Neural cell (in vitro differentiated cells): ENCODE measurements at regions not wholly inside any gene's neighbourhood (a gene's known extent, or its start where the extent isn't known, plus 50 kb on each side); places are given as distances from the start of the nearest gene placed in this dataset.

ENCODE experiments used
- H2AFZ ChIP-seq: fragments of 200-600, 300-800 bp; sonication (generic), shearing (Covaris generic); 2 replicates; pipeline ENCODE4 v1.6.0; 2014; ENCODE audit warnings: low read depth, mild to moderate bottlenecking, antibody characterized with exemption, low read length, moderate library complexity
- H3F3A ChIP-seq: fragments of 200-600 bp; shearing (Covaris generic); 2 replicates; pipeline ENCODE4 v1.6.1; 2016; ENCODE audit warnings: mild to moderate bottlenecking, moderate library complexity, mixed read lengths, antibody characterized with exemption, low read length; ENCODE audit not compliant: insufficient read depth, poor library complexity, severe bottlenecking
- H3K27ac ChIP-seq: fragments of 200-600, 300-800 bp; sonication (generic), shearing (Covaris generic); 2 replicates; pipeline ENCODE4 v1.5.1; 2014; ENCODE audit warnings: mild to moderate bottlenecking, low read length, moderate library complexity
- H3K27me3 ChIP-seq: fragments of 300-800, 200-600 bp; sonication (generic), shearing (Covaris generic); 2 replicates; pipeline ENCODE4 v1.6.0; 2014; ENCODE audit warnings: mild to moderate bottlenecking, low read depth, low read length, moderate library complexity; ENCODE audit not compliant: insufficient read depth
- H3K36me3 ChIP-seq: fragments of 300-800, 200-600 bp; sonication (generic), shearing (Covaris generic); 2 replicates; pipeline ENCODE4 v1.5.1; 2014; ENCODE audit warnings: mild to moderate bottlenecking, antibody characterized with exemption, low read length, moderate library complexity; ENCODE audit not compliant: insufficient read depth
- H3K4me2 ChIP-seq: fragments of 300-800, 200-600 bp; sonication (generic), shearing (Covaris generic); 2 replicates; pipeline ENCODE4 v1.6.0; 2014; ENCODE audit warnings: mild to moderate bottlenecking, low read length
- H3K4me3 ChIP-seq: fragments of 300-800, 200-600 bp; sonication (generic), shearing (Covaris generic); 2 replicates; pipeline ENCODE4 v1.5.1; 2014; ENCODE audit warnings: mild to moderate bottlenecking, low read length, moderate library complexity
- H3K79me2 ChIP-seq: fragments of 200-600 bp; shearing (Covaris generic); replicated peaks from 2 replicates; pipeline ENCODE4 v1.6.0; 2014; ENCODE audit warnings: mild to moderate bottlenecking, low read length, moderate library complexity; ENCODE audit not compliant: insufficient read depth
- H3K9ac ChIP-seq: fragments of 300-800, 200-600 bp; sonication (generic), shearing (Covaris generic); 2 replicates; pipeline ENCODE4 v1.6.1; 2016; ENCODE audit warnings: mild to moderate bottlenecking, low read length, mixed read lengths
- H3K9me2 ChIP-seq: fragments of 200-600 bp; shearing (Covaris generic); 2 replicates; pipeline ENCODE4 v1.6.1; 2016; ENCODE audit warnings: mild to moderate bottlenecking, low read length, mixed read lengths; ENCODE audit not compliant: insufficient read depth
- H3K9me3 ChIP-seq: fragments of 200-600, 300-800 bp; sonication (generic), shearing (Covaris generic); 2 replicates; pipeline ENCODE4 v1.6.1; 2016; ENCODE audit warnings: mild to moderate bottlenecking, mixed run types, low read length, moderate library complexity, mixed read lengths
- H4K20me1 ChIP-seq: fragments of 200-600 bp; shearing (Covaris generic); 2 replicates; pipeline ENCODE4 v1.6.1; 2016; ENCODE audit warnings: mild to moderate bottlenecking, mixed run types; ENCODE audit not compliant: insufficient read depth
- EP300 ChIP-seq: fragments of 450-650 bp; conservative IDR thresholded peaks from 2 replicates; pipeline ENCODE4 v1.6.1; 2014; ENCODE audit warnings: antibody characterized with exemption, mild to moderate bottlenecking, moderate library complexity; ENCODE audit not compliant: poor library complexity, severe bottlenecking
- EZH2 ChIP-seq: fragments of 200-600, 300-800 bp; shearing (Covaris generic), sonication (generic); IDR thresholded peaks from 2 replicates; pipeline ENCODE4 v1.6.1; 2014; ENCODE audit warnings: antibody characterized with exemption, low read length, borderline replicate concordance, mild to moderate bottlenecking; ENCODE audit not compliant: insufficient read depth, poor library complexity, severe bottlenecking
- MXI1 ChIP-seq: fragments of 450-650 bp; conservative IDR thresholded peaks from 2 replicates; pipeline ENCODE4 v1.6.1; 2014; ENCODE audit warnings: antibody characterized with exemption, mild to moderate bottlenecking; ENCODE audit not compliant: poor library complexity, severe bottlenecking
- POLR2AphosphoS5 ChIP-seq: IDR thresholded peaks from 2 replicates; pipeline ENCODE4 v1.6.1; 2012
- RAD21 ChIP-seq: fragments of 450-650 bp; conservative IDR thresholded peaks from 2 replicates; pipeline ENCODE4 v1.6.1; 2014; ENCODE audit warnings: antibody characterized with exemption, mild to moderate bottlenecking, moderate library complexity
- SMC3 ChIP-seq: fragments of 450-650 bp; conservative IDR thresholded peaks from 2 replicates; pipeline ENCODE4 v1.6.1; 2014; ENCODE audit warnings: antibody characterized with exemption, mild to moderate bottlenecking, moderate library complexity; ENCODE audit not compliant: poor library complexity
- TAF1 ChIP-seq: IDR thresholded peaks from 2 replicates; pipeline ENCODE4 v1.6.1; 2012; ENCODE audit warnings: low read depth
- TF ChIP-seq, protein P1 (sequence below): fragments of 450-650 bp; IDR thresholded peaks from 2 replicates; pipeline ENCODE4 v1.5.1; 2014; ENCODE audit warnings: antibody characterized with exemption, mild to moderate bottlenecking, moderate library complexity; ENCODE audit not compliant: poor library complexity, severe bottlenecking
- TF ChIP-seq, protein P2 (sequence below): IDR thresholded peaks from 2 replicates; pipeline ENCODE4 v1.6.1; 2012; ENCODE audit warnings: borderline replicate concordance

DNA sequence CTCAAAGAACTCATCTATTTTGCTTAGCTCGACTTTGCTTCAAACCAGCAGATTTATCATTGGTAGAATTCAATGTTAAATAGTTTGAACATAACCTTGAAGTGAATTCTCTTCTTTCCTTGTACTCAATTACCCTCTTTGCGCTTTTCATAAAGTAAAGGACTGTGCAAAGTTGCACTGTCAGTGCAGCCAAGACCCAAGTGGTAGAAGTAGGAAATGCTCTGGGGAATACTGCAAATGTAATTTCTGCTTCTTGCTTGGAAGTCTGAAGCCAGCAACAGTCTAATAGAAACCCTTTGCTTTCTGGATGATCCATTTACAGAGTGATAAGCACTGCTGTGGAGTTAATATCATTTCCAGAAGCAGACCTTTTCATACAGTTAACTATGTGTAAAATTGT, 936.7 kb upstream of the TMPRSS15 start:
- Histone ChIP-seq H3K79me2 (no peaks in the 10 kb centered on the region), H3K36me3 (no peaks in the 10 kb centered on the region), H3K4me2 (no peak overlapping the region), H3K27me3 (no peaks in the 10 kb centered on the region), H3K9me2 (no peaks in the 10 kb centered on the region), H2AFZ (no peak overlapping the region), H3K27ac (no peak overlapping the region), H4K20me1 (no peaks in the 10 kb centered on the region), H3K9me3 (no peaks in the 10 kb centered on the region), H3F3A (no peaks in the 10 kb centered on the region), H3K4me3 (no peak overlapping the region), H3K9ac (no peak overlapping the region)
- TF ChIP-seq, protein P1, sequence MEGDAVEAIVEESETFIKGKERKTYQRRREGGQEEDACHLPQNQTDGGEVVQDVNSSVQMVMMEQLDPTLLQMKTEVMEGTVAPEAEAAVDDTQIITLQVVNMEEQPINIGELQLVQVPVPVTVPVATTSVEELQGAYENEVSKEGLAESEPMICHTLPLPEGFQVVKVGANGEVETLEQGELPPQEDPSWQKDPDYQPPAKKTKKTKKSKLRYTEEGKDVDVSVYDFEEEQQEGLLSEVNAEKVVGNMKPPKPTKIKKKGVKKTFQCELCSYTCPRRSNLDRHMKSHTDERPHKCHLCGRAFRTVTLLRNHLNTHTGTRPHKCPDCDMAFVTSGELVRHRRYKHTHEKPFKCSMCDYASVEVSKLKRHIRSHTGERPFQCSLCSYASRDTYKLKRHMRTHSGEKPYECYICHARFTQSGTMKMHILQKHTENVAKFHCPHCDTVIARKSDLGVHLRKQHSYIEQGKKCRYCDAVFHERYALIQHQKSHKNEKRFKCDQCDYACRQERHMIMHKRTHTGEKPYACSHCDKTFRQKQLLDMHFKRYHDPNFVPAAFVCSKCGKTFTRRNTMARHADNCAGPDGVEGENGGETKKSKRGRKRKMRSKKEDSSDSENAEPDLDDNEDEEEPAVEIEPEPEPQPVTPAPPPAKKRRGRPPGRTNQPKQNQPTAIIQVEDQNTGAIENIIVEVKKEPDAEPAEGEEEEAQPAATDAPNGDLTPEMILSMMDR = no peak
- TF ChIP-seq POLR2AphosphoS5 (no peak), TAF1 (no peak), EZH2 (no peak), MXI1 (no peak), SMC3 (no peak), RAD21 (no peak), EP300 (no peak)
- TF ChIP-seq, protein P2, sequence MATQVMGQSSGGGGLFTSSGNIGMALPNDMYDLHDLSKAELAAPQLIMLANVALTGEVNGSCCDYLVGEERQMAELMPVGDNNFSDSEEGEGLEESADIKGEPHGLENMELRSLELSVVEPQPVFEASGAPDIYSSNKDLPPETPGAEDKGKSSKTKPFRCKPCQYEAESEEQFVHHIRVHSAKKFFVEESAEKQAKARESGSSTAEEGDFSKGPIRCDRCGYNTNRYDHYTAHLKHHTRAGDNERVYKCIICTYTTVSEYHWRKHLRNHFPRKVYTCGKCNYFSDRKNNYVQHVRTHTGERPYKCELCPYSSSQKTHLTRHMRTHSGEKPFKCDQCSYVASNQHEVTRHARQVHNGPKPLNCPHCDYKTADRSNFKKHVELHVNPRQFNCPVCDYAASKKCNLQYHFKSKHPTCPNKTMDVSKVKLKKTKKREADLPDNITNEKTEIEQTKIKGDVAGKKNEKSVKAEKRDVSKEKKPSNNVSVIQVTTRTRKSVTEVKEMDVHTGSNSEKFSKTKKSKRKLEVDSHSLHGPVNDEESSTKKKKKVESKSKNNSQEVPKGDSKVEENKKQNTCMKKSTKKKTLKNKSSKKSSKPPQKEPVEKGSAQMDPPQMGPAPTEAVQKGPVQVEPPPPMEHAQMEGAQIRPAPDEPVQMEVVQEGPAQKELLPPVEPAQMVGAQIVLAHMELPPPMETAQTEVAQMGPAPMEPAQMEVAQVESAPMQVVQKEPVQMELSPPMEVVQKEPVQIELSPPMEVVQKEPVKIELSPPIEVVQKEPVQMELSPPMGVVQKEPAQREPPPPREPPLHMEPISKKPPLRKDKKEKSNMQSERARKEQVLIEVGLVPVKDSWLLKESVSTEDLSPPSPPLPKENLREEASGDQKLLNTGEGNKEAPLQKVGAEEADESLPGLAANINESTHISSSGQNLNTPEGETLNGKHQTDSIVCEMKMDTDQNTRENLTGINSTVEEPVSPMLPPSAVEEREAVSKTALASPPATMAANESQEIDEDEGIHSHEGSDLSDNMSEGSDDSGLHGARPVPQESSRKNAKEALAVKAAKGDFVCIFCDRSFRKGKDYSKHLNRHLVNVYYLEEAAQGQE = no peak

DNA sequence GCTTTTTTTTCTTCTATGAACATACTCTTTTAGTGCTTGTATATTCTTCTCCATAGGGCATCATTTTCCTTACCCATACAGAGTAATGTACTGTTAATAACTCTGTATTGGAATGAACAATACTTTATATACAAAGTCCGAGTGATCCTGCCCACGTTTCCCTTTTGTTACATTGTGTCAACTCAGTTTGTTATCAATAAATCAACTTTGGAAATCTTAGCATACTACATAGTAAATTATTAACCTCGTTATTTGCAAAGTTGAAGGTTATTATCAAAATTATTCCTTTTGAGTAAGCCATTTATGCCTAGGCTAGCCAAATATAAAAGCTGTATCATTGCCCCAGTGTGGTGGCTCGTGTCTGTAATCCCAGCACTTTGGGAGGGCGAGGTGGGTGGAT, 937.4 kb upstream of the TMPRSS15 start:
- Histone ChIP-seq H2AFZ (no peak overlapping the region), H4K20me1 (no peaks in the 10 kb centered on the region), H3K9ac (no peak overlapping the region), H3K79me2 (no peaks in the 10 kb centered on the region), H3K4me2 (no peak overlapping the region), H3K27me3 (no peaks in the 10 kb centered on the region), H3K9me3 (no peaks in the 10 kb centered on the region), H3K27ac (no peak overlapping the region), H3F3A (no peaks in the 10 kb centered on the region), H3K36me3 (no peaks in the 10 kb centered on the region), H3K9me2 (no peaks in the 10 kb centered on the region), H3K4me3 (no peak overlapping the region)
- no peak for TF ChIP-seq TAF1
- TF ChIP-seq EP300 = no peak
- TF ChIP-seq, protein P2 = no peak
- TF ChIP-seq EZH2 = no peak
- TF ChIP-seq, protein P1 = no peak
- no peak for TF ChIP-seq POLR2AphosphoS5
- no peak for TF ChIP-seq RAD21
- TF ChIP-seq MXI1 = no peak
- TF ChIP-seq SMC3 = no peak
